ENCODE measurements at regions not wholly inside any gene's neighbourhood (a gene's known extent, or its start where the extent isn't known, plus 50 kb on each side); places are given as distances from the start of the nearest gene placed in this dataset.
"Not testable (repeated sequence)": the region's sequence is repeated elsewhere in the genome, so short reads cannot be mapped to it uniquely, and the experiment has no call there.

GRCh38 chr17:16875662-16876061 lies 96.3 kb downstream of the TNFRSF13B start (continued):
- TF ChIP-seq JUND (IDR thresholded peaks at IDR 0.05) (no peak), ZFX (IDR thresholded peaks at IDR 0.05) (no peak), EZH2phosphoT487 (IDR thresholded peaks at IDR 0.05; ENCODE audit: borderline replicate concordance) (no peak), FOSL1 (IDR thresholded peaks at IDR 0.05; ENCODE audit: low read depth) (no peak), RAD21 (IDR thresholded peaks at IDR 0.05; ENCODE audit: low read depth) (no peak), SP1 (IDR thresholded peaks at IDR 0.05; ENCODE audit: low read depth) (no peak), CEBPB (IDR thresholded peaks at IDR 0.05; ENCODE audit: low read depth) (no peak), YY1 (IDR thresholded peaks at IDR 0.05; ENCODE audit: extremely low read depth, insufficient replicate concordance, low read depth, low read length) (no peak), ELF1 (IDR thresholded peaks at IDR 0.05; ENCODE audit: borderline replicate concordance, low read depth) (no peak), POLR2AphosphoS5 (IDR thresholded peaks at IDR 0.05; ENCODE audit: low read depth, low read length) (no peak), SRF (IDR thresholded peaks at IDR 0.05; ENCODE audit: low read depth) (no peak), POLR2A (IDR thresholded peaks at IDR 0.05; ENCODE audit: borderline replicate concordance, extremely low read depth, insufficient read depth, insufficient read length) (no peak), CBX3 (IDR thresholded peaks at IDR 0.05; ENCODE audit: low read depth) (no peak), EZH2 (IDR thresholded peaks at IDR 0.05) (no peak)

GRCh38 chr17:16874216-16874615 lies 97.7 kb downstream of the TNFRSF13B start:
- H3K9me3 ChIP-seq (ENCODE audit: control insufficient read depth in 1 of 2, insufficient read depth in 1 of 2, low read depth in 1 of 2, low read length in 2 of 2); H3K4me2 ChIP-seq (ENCODE audit: low read length); DNase-seq (ENCODE audit: low read depth, low spot score); ATAC-seq; H3K27ac ChIP-seq (ENCODE audit: low read depth, low read length); POLR2A ChIA-PET; RAD21 ChIA-PET (ENCODE audit: low non-redundant PET in 1 of 2, low total read pairs in 2 of 2, uncharacterized antibody in 2 of 2, unreplicated experiment in 2 of 2); BruUV-seq (replicated peaks); CTCF ChIA-PET; H3K9me2 ChIP-seq (ENCODE audit: insufficient read depth); H3K4me3 ChIP-seq (replicated peaks in 1 of 2; ENCODE audit: low read depth in 1 of 2, low read length in 2 of 2); H3K79me2 ChIP-seq (ENCODE audit: insufficient read depth, low read length); H3K36me3 ChIP-seq (ENCODE audit: control insufficient read depth in 1 of 2, insufficient read depth in 2 of 2, low read length in 2 of 2); H3K27me3 ChIP-seq (ENCODE audit: insufficient read depth, low read length); H3K9ac ChIP-seq (ENCODE audit: low read length); H2AFZ ChIP-seq (ENCODE audit: low read depth, low read length, poor library complexity, severe bottlenecking); H4K20me1 ChIP-seq (ENCODE audit: insufficient read depth): not testable (repeated sequence)
- intact Hi-C loops (cut with micrococcal nuclease): loop anchor here (10.0 kb wide), 1 partner anchor 349 kb away; no protein-coding TSS in a partner anchor
- peaks cover 0 to 10% of the 10 kb centered on the region in 2 experiments; a peak in 2 of 4 replicates for H3K4me1 ChIP-seq (ENCODE audit: control insufficient read depth in 1 of 2, insufficient read depth in 2 of 2, low read length in 2 of 2)

Data from HCT116 (cell line).